ENCODE measurements at regions not wholly inside any gene's neighbourhood (a gene's known extent, or its start where the extent isn't known, plus 50 kb on each side); places are given as distances from the start of the nearest gene placed in this dataset.

- no peak for DNase-seq
- Mint-ChIP-seq H3K9me3 (peaks cover 15% of the 10 kb centered on the region), H3K4me3 (no peak overlapping the region), H3K27me3 (no peaks in the 10 kb centered on the region), H3K36me3 (peaks cover 48% of the 10 kb centered on the region), H3K4me1 (peaks cover 71% of the 10 kb centered on the region), H3K27ac (no peak overlapping the region)
- CTCF ChIA-PET = interaction anchor here (1.0 kb wide), 1 partner anchor 675 kb away, joined by 4 read pairs; no protein-coding TSS in a partner anchor
These were observed 405.3 kb upstream of the SUCLG2 start for GRCh38 chr3:68059628-68060152.

- Mint-ChIP-seq H3K27me3 (no peaks in the 10 kb centered on the region), H3K27ac (peak overlapping the region; percentile 95), H3K4me1 (peaks cover 71% of the 10 kb centered on the region), H3K4me3 (peak overlapping the region; percentile 76), H3K36me3 (peaks cover 50% of the 10 kb centered on the region), H3K9me3 (peaks cover 15% of the 10 kb centered on the region)
- CTCF ChIA-PET = no interaction called here
- DNase-seq = peak; percentile 85
These were observed 403.4 kb upstream of the SUCLG2 start for GRCh38 chr3:68057637-68058320.

GRCh38 chr3:68056556-68056955 lies 402.1 kb upstream of the SUCLG2 start:
- peaks cover 62% of the 10 kb centered on the region for H3K4me1 Mint-ChIP-seq
- H3K27ac Mint-ChIP-seq = peak overlapping the region; percentile 53
- no peaks in the 10 kb centered on the region for H3K27me3 Mint-ChIP-seq
- peaks cover 41% of the 10 kb centered on the region for H3K36me3 Mint-ChIP-seq
- DNase-seq = no peak
- CTCF ChIA-PET = no interaction called here
- H3K9me3 Mint-ChIP-seq = peaks cover 15% of the 10 kb centered on the region
- H3K4me3 Mint-ChIP-seq = no peak overlapping the region

DNA sequence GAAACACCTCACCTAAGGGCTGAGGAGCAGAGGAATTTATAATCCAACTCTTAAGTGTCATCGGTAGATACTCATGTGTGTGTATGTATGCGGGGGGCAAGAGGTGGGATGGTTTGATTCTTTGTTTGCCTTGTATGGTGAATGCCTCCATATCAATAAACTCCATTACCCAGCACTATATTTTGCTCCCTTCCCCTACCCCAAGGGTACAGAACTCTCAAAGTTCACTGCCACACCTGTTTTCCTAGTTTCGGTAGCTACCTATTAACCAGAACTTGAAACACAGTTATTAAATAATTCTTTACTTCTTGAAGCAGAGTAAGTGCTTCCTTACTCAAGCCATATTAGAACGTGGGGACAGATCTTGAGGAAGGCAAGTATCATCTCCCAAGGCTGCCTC lies 400.8 kb upstream of the SUCLG2 start:
- CTCF ChIA-PET = no interaction called here
- Mint-ChIP-seq H3K9me3 (peaks cover 15% of the 10 kb centered on the region), H3K36me3 (peaks cover 30% of the 10 kb centered on the region)

DNA sequence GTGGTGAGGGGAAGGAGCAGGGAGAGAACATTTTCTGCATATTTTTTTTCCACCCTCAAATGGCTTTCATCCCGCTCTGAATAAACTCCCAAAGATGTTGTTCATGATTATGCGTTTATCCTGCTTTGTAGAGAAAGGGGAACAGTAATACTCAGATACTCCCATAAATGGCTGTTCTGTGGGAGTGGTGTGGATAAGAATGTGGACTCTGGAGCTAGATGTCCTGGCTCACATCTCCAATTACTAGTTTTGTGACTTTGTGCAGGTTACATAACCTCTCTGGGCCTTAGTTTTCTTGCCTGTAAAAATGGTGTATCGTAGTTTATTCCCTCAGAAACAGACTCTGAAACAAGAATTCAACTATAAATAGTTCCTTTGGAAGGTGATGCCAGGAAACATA lies 395.4 kb upstream of the SUCLG2 start:
- Mint-ChIP-seq H3K36me3 (peaks cover 2% of the 10 kb centered on the region), H3K27ac (no peak overlapping the region), H3K4me1 (no peaks in the 10 kb centered on the region), H3K4me3 (no peak overlapping the region), H3K9me3 (peaks cover 2% of the 10 kb centered on the region), H3K27me3 (peaks cover 5% of the 10 kb centered on the region)
- no peak for DNase-seq
- CTCF ChIA-PET = interaction anchor here (0.7 kb wide), 1 partner anchor 1807 kb away, joined by 3 read pairs; no protein-coding TSS in a partner anchor

More for the DNA sequence above, 400.8 kb upstream of the SUCLG2 start:
- H3K4me1 Mint-ChIP-seq = peaks cover 51% of the 10 kb centered on the region
- no peak for DNase-seq
- no peak overlapping the region for H3K4me3 Mint-ChIP-seq
- no peaks in the 10 kb centered on the region for H3K27me3 Mint-ChIP-seq
- no peak overlapping the region for H3K27ac Mint-ChIP-seq

DNA sequence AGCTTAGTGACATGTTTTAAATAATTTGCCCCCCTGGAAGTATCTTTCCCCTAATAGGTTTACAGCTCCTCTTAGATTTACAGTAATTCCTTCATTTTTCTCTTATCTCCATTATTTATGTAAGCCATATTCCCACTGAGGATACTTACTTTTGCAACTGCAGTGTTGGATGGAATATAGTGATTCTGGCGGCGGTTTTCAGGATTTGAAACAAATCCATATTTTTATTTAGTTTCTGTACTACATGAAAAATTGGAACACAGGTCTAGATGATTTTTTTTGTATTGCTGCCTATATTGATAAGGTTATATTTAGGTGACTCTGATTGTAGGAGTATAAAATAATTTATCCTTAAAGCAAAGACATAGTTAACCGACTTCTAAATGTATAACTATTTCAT lies 391.6 kb upstream of the SUCLG2 start:
- Mint-ChIP-seq H3K27ac (no peak overlapping the region), H3K27me3 (peaks cover 5% of the 10 kb centered on the region), H3K36me3 (no peaks in the 10 kb centered on the region), H3K4me1 (no peaks in the 10 kb centered on the region), H3K9me3 (peaks cover 1% of the 10 kb centered on the region), H3K4me3 (no peak overlapping the region)
- CTCF ChIA-PET = no interaction called here
- no peak for DNase-seq

- H3K4me1 Mint-ChIP-seq = no peaks in the 10 kb centered on the region
- DNase-seq = no peak
- peaks cover 5% of the 10 kb centered on the region for H3K27me3 Mint-ChIP-seq
- no peaks in the 10 kb centered on the region for H3K36me3 Mint-ChIP-seq
- no peak overlapping the region for H3K27ac Mint-ChIP-seq
- CTCF ChIA-PET = no interaction called here
- H3K9me3 Mint-ChIP-seq = no peaks in the 10 kb centered on the region
- H3K4me3 Mint-ChIP-seq = no peak overlapping the region
These were observed 379.5 kb upstream of the SUCLG2 start for GRCh38 chr3:68033867-68034266.

GRCh38 chr3:68032209-68032608 lies 377.8 kb upstream of the SUCLG2 start:
- CTCF ChIA-PET = no interaction called here
- no peak overlapping the region for H3K4me3 Mint-ChIP-seq
- no peak for DNase-seq
- no peak overlapping the region for H3K27ac Mint-ChIP-seq
- no peaks in the 10 kb centered on the region for H3K9me3 Mint-ChIP-seq
- no peaks in the 10 kb centered on the region for H3K36me3 Mint-ChIP-seq
- peaks cover 5% of the 10 kb centered on the region for H3K27me3 Mint-ChIP-seq
- H3K4me1 Mint-ChIP-seq = no peaks in the 10 kb centered on the region

GRCh38 chr3:68025189-68025588 lies 370.8 kb upstream of the SUCLG2 start:
- Mint-ChIP-seq H3K36me3 (no peaks in the 10 kb centered on the region), H3K4me3 (no peak overlapping the region), H3K4me1 (peaks cover 3% of the 10 kb centered on the region), H3K9me3 (no peaks in the 10 kb centered on the region), H3K27ac (no peak overlapping the region), H3K27me3 (no peaks in the 10 kb centered on the region)
- DNase-seq = no peak
- CTCF ChIA-PET = no interaction called here

- CTCF ChIA-PET = no interaction called here
- Mint-ChIP-seq H3K27me3 (no peaks in the 10 kb centered on the region), H3K9me3 (no peaks in the 10 kb centered on the region), H3K27ac (no peak overlapping the region), H3K4me3 (no peak overlapping the region), H3K36me3 (no peaks in the 10 kb centered on the region), H3K4me1 (no peaks in the 10 kb centered on the region)
- no peak for DNase-seq
These were observed 365.5 kb upstream of the SUCLG2 start for GRCh38 chr3:68019876-68020275.

- DNase-seq = no peak
- H3K4me1 Mint-ChIP-seq = no peaks in the 10 kb centered on the region
- no peaks in the 10 kb centered on the region for H3K9me3 Mint-ChIP-seq
- no peak overlapping the region for H3K4me3 Mint-ChIP-seq
- H3K27me3 Mint-ChIP-seq = no peaks in the 10 kb centered on the region
- H3K36me3 Mint-ChIP-seq = no peaks in the 10 kb centered on the region
- CTCF ChIA-PET = no interaction called here
- no peak overlapping the region for H3K27ac Mint-ChIP-seq
These were observed 363.9 kb upstream of the SUCLG2 start for GRCh38 chr3:68018275-68018674.

DNA sequence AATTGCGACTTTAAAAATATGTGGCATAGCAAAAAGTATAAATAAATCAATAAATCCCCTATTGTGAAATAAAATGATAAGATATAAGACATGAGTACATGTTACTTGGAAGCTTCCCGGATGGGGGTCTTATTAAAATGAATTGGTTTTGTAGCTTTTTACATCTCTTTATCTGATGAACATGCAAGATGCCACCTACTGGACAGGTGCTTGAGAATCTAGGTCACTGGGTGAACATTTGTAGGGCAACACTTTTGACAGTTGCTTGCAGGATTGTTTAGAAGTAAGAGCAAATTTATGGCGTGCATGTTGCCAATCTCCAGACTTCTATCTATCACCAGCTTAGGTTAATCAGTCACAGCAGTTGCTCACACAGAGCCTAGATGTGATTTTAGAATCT lies 362.7 kb upstream of the SUCLG2 start:
- H3K4me1 Mint-ChIP-seq = no peaks in the 10 kb centered on the region
- CTCF ChIA-PET = no interaction called here
- H3K4me3 Mint-ChIP-seq = no peak overlapping the region
- H3K27ac Mint-ChIP-seq = no peak overlapping the region
- no peaks in the 10 kb centered on the region for H3K9me3 Mint-ChIP-seq
- DNase-seq = no peak
- no peaks in the 10 kb centered on the region for H3K27me3 Mint-ChIP-seq
- H3K36me3 Mint-ChIP-seq = no peaks in the 10 kb centered on the region

- Mint-ChIP-seq H3K27ac (no peak overlapping the region), H3K4me3 (no peak overlapping the region), H3K9me3 (no peaks in the 10 kb centered on the region), H3K27me3 (peaks cover 17% of the 10 kb centered on the region), H3K4me1 (peaks cover 13% of the 10 kb centered on the region), H3K36me3 (no peaks in the 10 kb centered on the region)
- CTCF ChIA-PET = no interaction called here
- no peak for DNase-seq
These were observed 355.5 kb upstream of the SUCLG2 start for GRCh38 chr3:68009900-68010299.

DNA sequence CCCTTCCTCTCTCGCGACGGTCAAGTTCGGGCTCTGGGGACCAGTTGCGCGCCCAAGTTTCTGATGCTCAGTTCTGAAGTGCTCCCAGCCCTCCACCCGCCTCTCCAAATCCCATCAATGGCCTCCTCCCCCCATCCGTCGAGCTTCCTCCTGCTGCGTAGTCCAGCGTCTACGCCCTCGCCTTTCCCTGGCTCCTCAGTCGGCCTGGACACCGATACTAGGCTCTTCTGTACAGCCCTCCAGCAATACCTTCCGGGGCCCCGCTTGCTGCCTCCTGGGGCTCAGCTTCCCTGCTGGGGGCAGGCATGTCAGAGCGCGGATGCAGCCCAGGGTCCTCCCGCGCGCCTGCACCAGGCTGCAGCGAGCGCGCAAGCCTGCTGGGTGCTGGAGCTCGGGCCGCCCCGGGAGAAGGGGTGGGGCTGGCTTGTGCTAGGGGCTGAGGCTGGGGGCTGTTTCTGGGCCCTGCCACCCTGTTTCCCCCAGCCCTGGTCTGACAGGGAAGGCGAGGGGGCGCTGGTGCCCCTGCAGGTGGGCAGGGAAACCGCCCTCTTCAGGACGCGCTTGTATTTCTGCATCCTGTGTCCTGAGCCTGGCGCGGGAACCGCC lies 353.3 kb upstream of the SUCLG2 start:
- Mint-ChIP-seq H3K36me3 (no peaks in the 10 kb centered on the region), H3K27ac (no peak overlapping the region), H3K9me3 (no peaks in the 10 kb centered on the region), H3K4me1 (peaks cover 13% of the 10 kb centered on the region), H3K27me3 (peaks cover 29% of the 10 kb centered on the region), H3K4me3 (peak overlapping the region; percentile 72)
- CTCF ChIA-PET = no interaction called here
- DNase-seq = peak; percentile 44

GRCh38 chr3:68006646-68007045 lies 352.2 kb upstream of the SUCLG2 start:
- no peaks in the 10 kb centered on the region for H3K36me3 Mint-ChIP-seq
- no peak for DNase-seq
- H3K27me3 Mint-ChIP-seq = peaks cover 29% of the 10 kb centered on the region
- H3K4me3 Mint-ChIP-seq = no peak overlapping the region
- H3K4me1 Mint-ChIP-seq = peaks cover 13% of the 10 kb centered on the region
- no peaks in the 10 kb centered on the region for H3K9me3 Mint-ChIP-seq
- CTCF ChIA-PET = no interaction called here
- no peak overlapping the region for H3K27ac Mint-ChIP-seq
